A673 (cell line): ENCODE measurements at regions not wholly inside any gene's neighbourhood (a gene's known extent, or its start where the extent isn't known, plus 50 kb on each side); places are given as distances from the start of the nearest gene placed in this dataset.

Source experiments
- BruUV-seq: library from RNA; stranded (reverse); fragments of 400-500 nt; replicated peaks from 2 replicates; lab custom pipeline; 2021; lab: Mats Ljungman, UMichigan
- CTCF ChIA-PET: fragments of 300-600 bp; sonication (Branson Sonifier 250); formaldehyde crosslinking; loops from one replicate; lab custom pipeline; 2022; ENCODE audit warnings: antibody characterized with exemption; lab: Charles Lee
- POLR2A ChIA-PET: fragments of 300-600 bp; sonication (Branson Sonifier 250); formaldehyde crosslinking; loops from one replicate; lab custom pipeline; 2022; ENCODE audit warnings: antibody characterized with exemption; ENCODE audit not compliant: low non-redundant PET; lab: Charles Lee
- DNase-seq: peaks from one replicate; pipeline ENCODE4 v3.0.0-alpha.2; 2015; ENCODE audit warnings: low spot score
- H3K27ac ChIP-seq: fragments of 200-600 bp; sonication (generic); 2 replicates; pipeline ENCODE4 v1.5.1; 2016; ENCODE audit warnings: mixed run types, low read depth, mild to moderate bottlenecking, mixed read lengths, antibody characterized with exemption, low read length; ENCODE audit not compliant: poor library complexity, severe bottlenecking
- H3K27me3 ChIP-seq: fragments of 200-600 bp; sonication (generic); replicated peaks from 2 replicates; pipeline ENCODE4 v1.6.1; 2017; ENCODE audit warnings: mixed run types, low read depth, mild to moderate bottlenecking, mixed read lengths, antibody characterized with exemption, low read length; ENCODE audit not compliant: insufficient read depth, poor library complexity
- H3K36me3 ChIP-seq: fragments of 200-600 bp; sonication (generic); 2 replicates; pipeline ENCODE4 v1.6.1; 2016; ENCODE audit warnings: mixed run types, mild to moderate bottlenecking, mixed read lengths, antibody characterized with exemption, low read length; ENCODE audit not compliant: insufficient read depth, poor library complexity, severe bottlenecking
- H3K4me1 ChIP-seq: fragments of 200-600 bp; sonication (generic); 2 replicates; pipeline ENCODE4 v1.6.1; 2017; ENCODE audit warnings: mixed run types, mild to moderate bottlenecking, mixed read lengths, antibody characterized with exemption, low read length; ENCODE audit not compliant: insufficient read depth, poor library complexity, severe bottlenecking
- H3K4me3 ChIP-seq: fragments of 200-600 bp; sonication (generic); 2 replicates; pipeline ENCODE4 v1.5.1; 2016; ENCODE audit warnings: low read depth, mixed run types, mild to moderate bottlenecking, mixed read lengths, low read length; ENCODE audit not compliant: poor library complexity, severe bottlenecking
- H3K9me3 ChIP-seq: fragments of 200-600 bp; sonication (generic); 2 replicates; pipeline ENCODE4 v1.6.1; 2016; ENCODE audit warnings: mixed run types, low read depth, mild to moderate bottlenecking, mixed read lengths, antibody characterized with exemption, low read length; ENCODE audit not compliant: poor library complexity, severe bottlenecking
- EZH2 ChIP-seq: fragments of 200-600 bp; sonication (generic); IDR thresholded peaks from 2 replicates; pipeline ENCODE4 v1.6.1; 2017; ENCODE audit warnings: borderline replicate concordance, low read depth, mild to moderate bottlenecking, mixed read lengths, antibody characterized with exemption, low read length; ENCODE audit not compliant: poor library complexity, severe bottlenecking
- intact Hi-C: fragments of 100-400 bp; cut with micrococcal nuclease; formaldehyde crosslinking; loops from one replicate; pipeline ENCODE4 v1.10.0; 2022; ENCODE audit not compliant: unreplicated experiment
- TF ChIP-seq, protein P1 (sequence below): fragments of 300-800, 200-600 bp; sonication (generic); conservative IDR thresholded peaks from 2 replicates; pipeline ENCODE4 v1.5.1; 2017; ENCODE audit warnings: low read depth, mild to moderate bottlenecking, antibody characterized with exemption, low read length, moderate library complexity, mixed read lengths

DNA sequence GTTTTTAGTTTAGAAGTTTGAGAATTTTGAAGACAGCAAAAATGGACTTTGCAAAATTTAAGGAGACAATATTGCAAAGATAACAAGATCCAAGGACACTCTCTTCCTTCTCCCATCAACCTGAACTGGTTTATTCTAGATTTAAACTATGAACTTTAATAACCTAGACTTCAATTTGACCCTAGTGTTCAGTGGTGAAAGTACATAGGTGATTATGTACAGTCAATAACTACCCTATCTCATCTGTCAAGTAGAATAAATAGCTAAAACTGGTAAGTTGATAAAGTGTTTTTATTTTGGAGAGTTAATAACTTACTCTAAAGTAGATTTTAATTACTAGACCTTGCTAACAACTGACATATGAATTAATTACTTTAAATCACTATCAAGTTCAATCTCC is 52.9 kb upstream of the NFE2L2 start:
- no peak for DNase-seq
- no peaks in the 10 kb centered on the region for H3K27me3 ChIP-seq
- no TSS peak for BruUV-seq
- ChIA-PET POLR2A (no interaction called here), CTCF (no interaction called here)
- intact Hi-C loops, result no loop called here
- H3K4me1 ChIP-seq, result peaks cover 18% of the 10 kb centered on the region
- no peak overlapping the region for H3K27ac ChIP-seq
- H3K4me3 ChIP-seq, result no peak overlapping the region
- H3K9me3 ChIP-seq, result no peaks in the 10 kb centered on the region
- no peak for TF ChIP-seq EZH2
- TF ChIP-seq, protein P1, sequence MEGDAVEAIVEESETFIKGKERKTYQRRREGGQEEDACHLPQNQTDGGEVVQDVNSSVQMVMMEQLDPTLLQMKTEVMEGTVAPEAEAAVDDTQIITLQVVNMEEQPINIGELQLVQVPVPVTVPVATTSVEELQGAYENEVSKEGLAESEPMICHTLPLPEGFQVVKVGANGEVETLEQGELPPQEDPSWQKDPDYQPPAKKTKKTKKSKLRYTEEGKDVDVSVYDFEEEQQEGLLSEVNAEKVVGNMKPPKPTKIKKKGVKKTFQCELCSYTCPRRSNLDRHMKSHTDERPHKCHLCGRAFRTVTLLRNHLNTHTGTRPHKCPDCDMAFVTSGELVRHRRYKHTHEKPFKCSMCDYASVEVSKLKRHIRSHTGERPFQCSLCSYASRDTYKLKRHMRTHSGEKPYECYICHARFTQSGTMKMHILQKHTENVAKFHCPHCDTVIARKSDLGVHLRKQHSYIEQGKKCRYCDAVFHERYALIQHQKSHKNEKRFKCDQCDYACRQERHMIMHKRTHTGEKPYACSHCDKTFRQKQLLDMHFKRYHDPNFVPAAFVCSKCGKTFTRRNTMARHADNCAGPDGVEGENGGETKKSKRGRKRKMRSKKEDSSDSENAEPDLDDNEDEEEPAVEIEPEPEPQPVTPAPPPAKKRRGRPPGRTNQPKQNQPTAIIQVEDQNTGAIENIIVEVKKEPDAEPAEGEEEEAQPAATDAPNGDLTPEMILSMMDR, result no peak
- no peaks in the 10 kb centered on the region for H3K36me3 ChIP-seq

DNA sequence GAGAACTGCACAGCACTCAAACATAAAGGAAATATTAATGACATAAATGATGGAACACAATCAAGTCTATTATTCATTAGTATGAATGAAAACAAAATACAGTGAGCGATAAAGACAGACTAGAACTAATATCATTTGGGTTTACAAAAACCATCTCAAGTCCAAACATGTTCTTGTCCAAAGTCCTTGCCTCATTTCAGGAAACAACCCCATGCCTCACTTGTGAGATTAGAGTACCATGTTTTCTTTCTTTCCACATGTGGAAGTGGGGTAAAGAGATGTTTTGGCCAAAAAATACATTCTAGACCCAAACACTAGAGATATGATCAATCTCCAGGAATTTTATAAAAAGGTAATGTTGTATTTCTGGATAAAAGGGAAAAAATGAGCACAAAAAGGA is 53.3 kb upstream of the NFE2L2 start:
- H3K27me3 ChIP-seq, result no peaks in the 10 kb centered on the region
- no TSS peak for BruUV-seq
- no peaks in the 10 kb centered on the region for H3K36me3 ChIP-seq
- POLR2A ChIA-PET, result no interaction called here
- H3K27ac ChIP-seq, result no peak overlapping the region
- CTCF ChIA-PET, result no interaction called here
- H3K4me3 ChIP-seq, result no peak overlapping the region
- intact Hi-C loops, result no loop called here
- DNase-seq, result no peak
- no peak for TF ChIP-seq EZH2
- TF ChIP-seq, protein P1, result no peak
- H3K9me3 ChIP-seq, result no peaks in the 10 kb centered on the region
- H3K4me1 ChIP-seq, result peaks cover 18% of the 10 kb centered on the region

DNA sequence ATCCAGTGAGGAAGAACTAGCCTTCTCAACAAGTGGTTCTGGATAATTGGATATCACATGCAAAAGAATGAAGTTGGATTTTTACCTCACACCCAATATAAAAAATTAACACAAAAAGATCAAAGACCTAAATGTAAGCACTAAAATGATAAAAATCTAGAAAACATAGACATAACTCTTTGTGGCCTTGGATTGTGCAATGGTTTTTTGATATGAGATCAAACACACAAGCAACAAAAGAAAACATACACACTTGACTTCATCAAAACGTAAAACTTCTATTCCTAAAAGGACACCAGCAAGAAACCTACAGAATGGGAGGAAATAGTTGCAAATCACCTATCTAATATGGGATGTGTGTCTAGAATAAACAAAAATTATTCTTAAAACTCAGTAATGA is 54.1 kb upstream of the NFE2L2 start:
- no peaks in the 10 kb centered on the region for H3K27me3 ChIP-seq
- no peaks in the 10 kb centered on the region for H3K9me3 ChIP-seq
- TF ChIP-seq, protein P1, result no peak
- no peak for TF ChIP-seq EZH2
- H3K4me3 ChIP-seq, result no peak overlapping the region
- CTCF ChIA-PET, result no interaction called here
- no peak for DNase-seq
- POLR2A ChIA-PET, result no interaction called here
- BruUV-seq, result no TSS peak
- peaks cover 13% of the 10 kb centered on the region for H3K4me1 ChIP-seq
- intact Hi-C loops, result no loop called here
- H3K36me3 ChIP-seq, result no peaks in the 10 kb centered on the region
- no peak overlapping the region for H3K27ac ChIP-seq
